ENCODE measurements at regions not wholly inside any gene's neighbourhood (a gene's known extent, or its start where the extent isn't known, plus 50 kb on each side); places are given as distances from the start of the nearest gene placed in this dataset.

DNA sequence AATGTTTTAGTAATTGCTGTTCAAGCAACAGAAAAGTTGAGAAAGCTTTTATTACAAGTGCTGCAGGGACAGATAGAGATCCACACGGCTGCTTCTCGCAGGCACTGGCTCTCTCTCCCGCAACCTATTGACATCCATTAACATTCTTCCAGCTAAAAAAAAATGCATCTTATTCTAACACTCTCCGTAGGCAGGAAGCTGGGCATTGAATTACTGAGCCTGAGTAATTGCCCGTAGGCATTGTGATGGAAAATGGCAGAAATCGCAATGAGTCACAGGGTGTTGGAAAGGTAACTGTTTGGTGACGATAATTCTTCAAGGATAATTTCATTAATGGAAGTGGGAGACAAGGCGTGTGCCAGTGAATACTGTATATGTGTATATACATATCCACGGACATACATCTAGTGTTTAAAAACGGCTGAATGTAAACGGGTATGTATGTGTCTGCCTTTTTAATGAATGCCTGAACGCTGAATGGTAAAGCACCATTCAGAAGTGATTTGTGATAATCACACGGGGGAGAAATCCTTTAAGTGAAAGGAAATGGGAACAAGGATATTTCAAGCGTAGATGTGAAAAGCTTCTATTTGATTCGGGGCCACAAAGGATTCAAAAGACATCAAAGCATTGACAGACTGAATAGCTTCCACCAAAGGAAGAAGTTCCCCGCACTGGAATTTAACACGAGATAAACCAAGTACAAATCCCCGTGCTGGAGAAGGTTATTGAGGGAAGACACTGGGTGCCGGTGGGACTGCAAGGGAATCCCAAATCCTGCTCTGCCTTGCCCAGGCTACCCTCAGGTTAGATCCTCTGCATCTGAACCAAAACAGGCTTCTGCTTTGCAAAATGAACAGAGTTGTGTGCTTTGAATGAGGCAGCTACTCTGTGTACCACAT lies 567.2 kb downstream of the NPHP4 start:
- TF ChIP-seq, protein P1, sequence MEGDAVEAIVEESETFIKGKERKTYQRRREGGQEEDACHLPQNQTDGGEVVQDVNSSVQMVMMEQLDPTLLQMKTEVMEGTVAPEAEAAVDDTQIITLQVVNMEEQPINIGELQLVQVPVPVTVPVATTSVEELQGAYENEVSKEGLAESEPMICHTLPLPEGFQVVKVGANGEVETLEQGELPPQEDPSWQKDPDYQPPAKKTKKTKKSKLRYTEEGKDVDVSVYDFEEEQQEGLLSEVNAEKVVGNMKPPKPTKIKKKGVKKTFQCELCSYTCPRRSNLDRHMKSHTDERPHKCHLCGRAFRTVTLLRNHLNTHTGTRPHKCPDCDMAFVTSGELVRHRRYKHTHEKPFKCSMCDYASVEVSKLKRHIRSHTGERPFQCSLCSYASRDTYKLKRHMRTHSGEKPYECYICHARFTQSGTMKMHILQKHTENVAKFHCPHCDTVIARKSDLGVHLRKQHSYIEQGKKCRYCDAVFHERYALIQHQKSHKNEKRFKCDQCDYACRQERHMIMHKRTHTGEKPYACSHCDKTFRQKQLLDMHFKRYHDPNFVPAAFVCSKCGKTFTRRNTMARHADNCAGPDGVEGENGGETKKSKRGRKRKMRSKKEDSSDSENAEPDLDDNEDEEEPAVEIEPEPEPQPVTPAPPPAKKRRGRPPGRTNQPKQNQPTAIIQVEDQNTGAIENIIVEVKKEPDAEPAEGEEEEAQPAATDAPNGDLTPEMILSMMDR (IDR thresholded peaks at IDR 0.05; ENCODE audit: low read depth, low read length, poor library complexity, severe bottlenecking), result no peak
- TF ChIP-seq EZH2phosphoT487 (IDR thresholded peaks at IDR 0.05; ENCODE audit: borderline replicate concordance, low read length), result no peak

All from DOHH2 (cell line).